ENCODE measurements at regions not wholly inside any gene's neighbourhood (a gene's known extent, or its start where the extent isn't known, plus 50 kb on each side); places are given as distances from the start of the nearest gene placed in this dataset.
A peak's percentile ranks its signal among the peaks of the same experiment; 100 is the strongest.
"Not testable (repeated sequence)": the region's sequence is repeated elsewhere in the genome, so short reads cannot be mapped to it uniquely, and the experiment has no call there.

DNA sequence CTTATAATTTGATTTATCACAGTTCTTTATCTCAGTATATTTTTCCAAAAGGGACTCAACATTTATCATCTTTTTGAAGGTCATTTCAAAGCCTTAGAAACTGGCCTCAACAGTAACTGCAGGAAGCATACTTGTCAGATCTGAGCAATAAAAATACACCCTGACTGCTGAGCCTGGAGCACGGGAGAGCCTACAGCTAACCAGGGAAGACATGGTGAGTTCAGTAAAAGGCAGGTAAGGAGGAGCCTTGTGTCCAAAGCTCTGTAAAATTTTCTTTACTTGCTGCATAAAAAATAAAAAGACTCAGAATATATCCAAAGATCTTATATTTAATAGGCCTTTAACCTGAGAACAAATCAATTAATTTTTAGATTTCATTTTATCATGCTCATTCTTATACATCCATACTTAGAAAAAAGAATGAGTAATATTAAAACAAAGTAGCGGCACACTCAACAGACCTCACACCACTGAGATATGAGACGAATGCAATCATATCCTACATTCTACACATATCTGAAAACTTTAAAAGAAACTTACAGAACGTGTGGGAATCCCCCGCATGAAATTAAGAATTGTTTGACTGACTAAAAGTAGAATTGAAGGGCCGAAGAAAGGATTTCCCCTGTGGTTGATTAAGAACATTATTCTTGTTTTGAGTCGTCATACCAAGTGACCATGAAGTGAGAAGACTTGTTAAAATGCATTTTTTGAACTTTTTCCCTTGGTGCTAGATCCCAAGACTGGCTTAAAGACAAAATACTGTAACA lies 296.4 kb upstream of the MKLN1 start:
- DNase-seq (peak; percentile 62), ATAC-seq (replicated peaks) (peak; percentile 85 to 90)
- Mint-ChIP-seq H3K27ac (peak overlapping the region; percentile 95), H3K27me3 (no peaks in the 10 kb centered on the region), H3K36me3 (peaks cover 15 to 36% of the 10 kb centered on the region in 2 donors), H3K4me3 (peak overlapping the region; percentile 58 to 75), H3K9me3 (peaks cover 2 to 4% of the 10 kb centered on the region in 2 donors), H3K4me1 (peaks cover 52 to 90% of the 10 kb centered on the region in 2 donors)

- Mint-ChIP-seq H3K36me3 (peaks cover 15 to 40% of the 10 kb centered on the region in 2 donors), H3K9me3 (peaks cover 2 to 4% of the 10 kb centered on the region in 2 donors), H3K27ac (peak overlapping the region; percentile 95), H3K27me3 (no peaks in the 10 kb centered on the region), H3K4me3 (peak overlapping the region; percentile 53 to 68), H3K4me1 (peaks cover 49 to 89% of the 10 kb centered on the region in 2 donors)
- ATAC-seq (replicated peaks): peak in 1 of 2 donors; percentile 30
- DNase-seq: no peak
Measured at GRCh38 chr7:131032786-131033185, 294.9 kb upstream of the MKLN1 start.

- Mint-ChIP-seq H3K4me1 (peaks cover 48 to 89% of the 10 kb centered on the region in 2 donors), H3K4me3 (peak overlapping the region in 1 of 2 donors; percentile 14), H3K27me3 (no peaks in the 10 kb centered on the region), H3K27ac (peak overlapping the region; percentile 91), H3K36me3 (peaks cover 15 to 37% of the 10 kb centered on the region in 2 donors), H3K9me3 (peaks cover 2 to 4% of the 10 kb centered on the region in 2 donors)
- no peak for ATAC-seq (replicated peaks)
- no peak for DNase-seq
Measured at GRCh38 chr7:131034166-131034881, 293.4 kb upstream of the MKLN1 start.

GRCh38 chr7:131035088-131035770 lies 292.4 kb upstream of the MKLN1 start:
- ATAC-seq (replicated peaks) (no peak), DNase-seq (no peak)
- peaks cover 49 to 89% of the 10 kb centered on the region in 2 donors for H3K4me1 Mint-ChIP-seq
- peak overlapping the region; percentile 90 for H3K27ac Mint-ChIP-seq
- no peaks in the 10 kb centered on the region for H3K27me3 Mint-ChIP-seq
- peaks cover 2 to 4% of the 10 kb centered on the region in 2 donors for H3K9me3 Mint-ChIP-seq
- H3K4me3 Mint-ChIP-seq: peak overlapping the region; percentile 73
- H3K36me3 Mint-ChIP-seq: peaks cover 15 to 33% of the 10 kb centered on the region in 2 donors

DNA sequence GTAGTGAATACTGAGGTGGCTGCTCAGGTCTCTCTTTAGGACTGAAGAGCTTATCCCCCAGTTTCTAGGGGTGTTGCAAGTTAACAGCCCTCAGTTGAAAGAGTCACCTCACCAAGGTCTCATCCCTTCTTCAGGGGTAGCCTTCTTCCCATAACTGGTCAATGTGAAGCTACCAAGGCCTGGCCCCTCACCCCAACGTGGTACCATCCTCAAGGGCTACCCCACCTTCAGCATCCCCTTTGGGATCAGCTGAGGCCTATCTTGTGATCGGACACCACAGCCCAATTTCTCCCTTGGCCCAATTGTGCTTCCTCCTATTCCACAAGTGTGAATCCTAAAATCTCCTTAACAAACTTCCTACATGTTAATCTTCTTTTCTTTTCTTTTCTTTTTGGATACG lies 289.5 kb upstream of the MKLN1 start:
- no peak for ATAC-seq (replicated peaks)

GRCh38 chr7:131039355-131039762 lies 288.3 kb upstream of the MKLN1 start:
- Mint-ChIP-seq H3K9me3 (peaks cover 2 to 4% of the 10 kb centered on the region in 2 donors), H3K27me3 (no peaks in the 10 kb centered on the region), H3K27ac (peak overlapping the region; percentile 86), H3K4me1 (peaks cover 36 to 70% of the 10 kb centered on the region in 2 donors), H3K36me3 (peaks cover 16 to 33% of the 10 kb centered on the region in 2 donors), H3K4me3 (peak overlapping the region in 1 of 2 donors; percentile 14)
- DNase-seq: no peak
- peak; percentile 65 to 74 for ATAC-seq (replicated peaks)

More for the DNA sequence above, 289.5 kb upstream of the MKLN1 start:
- H3K4me1 Mint-ChIP-seq: peaks cover 44 to 80% of the 10 kb centered on the region in 2 donors
- peaks cover 18 to 38% of the 10 kb centered on the region in 2 donors for H3K36me3 Mint-ChIP-seq
- peaks cover 2 to 4% of the 10 kb centered on the region in 2 donors for H3K9me3 Mint-ChIP-seq
- H3K4me3 Mint-ChIP-seq: no peak overlapping the region
- H3K27ac Mint-ChIP-seq: peak overlapping the region; percentile 86
- no peaks in the 10 kb centered on the region for H3K27me3 Mint-ChIP-seq
- DNase-seq: no peak

DNA sequence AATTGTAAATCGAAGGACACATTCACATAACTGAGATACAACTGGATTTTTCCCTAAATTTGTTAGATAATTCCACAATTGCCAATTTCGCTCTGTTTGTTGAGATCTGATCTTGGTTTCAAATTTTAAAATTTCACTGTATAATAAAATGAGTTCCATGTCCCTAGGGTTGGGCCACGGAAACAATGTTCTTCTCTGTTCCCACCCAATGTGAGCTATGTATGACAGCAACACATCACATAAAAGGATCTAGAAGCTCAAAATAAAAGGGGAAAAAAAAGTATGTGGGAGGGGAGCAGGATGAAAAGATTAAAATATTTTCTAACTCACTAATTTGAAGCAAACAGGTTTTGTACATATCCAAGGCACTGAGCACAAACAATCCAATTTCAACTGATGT lies 287.8 kb upstream of the MKLN1 start:
- H3K27ac Mint-ChIP-seq: peak overlapping the region; percentile 86
- no peak for DNase-seq
- H3K27me3 Mint-ChIP-seq: no peaks in the 10 kb centered on the region
- peaks cover 35 to 70% of the 10 kb centered on the region in 2 donors for H3K4me1 Mint-ChIP-seq
- H3K36me3 Mint-ChIP-seq: peaks cover 18 to 35% of the 10 kb centered on the region in 2 donors
- H3K4me3 Mint-ChIP-seq: peak overlapping the region; percentile 41 to 52
- peaks cover 2 to 4% of the 10 kb centered on the region in 2 donors for H3K9me3 Mint-ChIP-seq
- no peak for ATAC-seq (replicated peaks)

DNA sequence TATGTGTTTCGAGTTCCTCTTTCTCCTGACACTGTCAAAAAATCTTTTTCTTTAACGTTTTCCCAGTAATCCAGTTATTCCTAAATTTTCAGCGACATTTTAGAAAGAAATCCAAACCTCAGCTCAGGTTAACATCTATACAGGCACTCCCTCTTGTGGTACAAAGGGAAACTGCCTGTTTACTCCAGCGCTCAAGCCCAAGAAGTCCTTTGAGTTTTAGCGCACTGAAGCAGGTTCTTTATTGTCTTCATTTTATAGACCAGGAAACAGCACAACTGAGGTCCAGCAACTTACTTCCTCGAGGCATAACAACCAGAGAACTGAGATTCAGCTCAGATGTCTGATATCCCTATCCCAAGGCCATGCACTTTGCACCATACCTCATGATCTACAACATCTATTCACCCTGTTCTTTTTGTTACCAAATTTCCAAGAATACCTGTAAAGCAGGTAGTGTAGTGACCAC lies 287.2 kb upstream of the MKLN1 start:
- Mint-ChIP-seq H3K4me1 (peaks cover 34 to 70% of the 10 kb centered on the region in 2 donors), H3K4me3 (peak overlapping the region; percentile 41 to 60), H3K27ac (peak overlapping the region; percentile 52), H3K27me3 (no peaks in the 10 kb centered on the region), H3K9me3 (peaks cover 0 to 3% of the 10 kb centered on the region in 2 donors), H3K36me3 (peaks cover 19 to 35% of the 10 kb centered on the region in 2 donors)
- ATAC-seq (replicated peaks): peak; percentile 65 to 78
- no peak for DNase-seq

- peaks cover 34 to 71% of the 10 kb centered on the region in 2 donors for H3K4me1 Mint-ChIP-seq
- H3K4me3 Mint-ChIP-seq; H3K27me3 Mint-ChIP-seq; ATAC-seq (replicated peaks); H3K9me3 Mint-ChIP-seq; DNase-seq; H3K27ac Mint-ChIP-seq: not testable (repeated sequence)
- peaks cover 24 to 40% of the 10 kb centered on the region in 2 donors for H3K36me3 Mint-ChIP-seq
Measured at GRCh38 chr7:131041012-131041695, 286.5 kb upstream of the MKLN1 start.

- no peak for ATAC-seq (replicated peaks)
- H3K27me3 Mint-ChIP-seq: no peaks in the 10 kb centered on the region
- H3K27ac Mint-ChIP-seq: peak overlapping the region; percentile 82
- H3K4me3 Mint-ChIP-seq: no peak overlapping the region
- peaks cover 3 to 7% of the 10 kb centered on the region in 2 donors for H3K9me3 Mint-ChIP-seq
- DNase-seq: no peak
- peaks cover 34 to 49% of the 10 kb centered on the region in 2 donors for H3K36me3 Mint-ChIP-seq
- H3K4me1 Mint-ChIP-seq: peaks cover 38 to 70% of the 10 kb centered on the region in 2 donors
Measured at GRCh38 chr7:131042269-131043160, 285.2 kb upstream of the MKLN1 start.

GRCh38 chr7:131045526-131045925 lies 282.1 kb upstream of the MKLN1 start:
- Mint-ChIP-seq H3K36me3 (peaks cover 46 to 58% of the 10 kb centered on the region in 2 donors), H3K27me3 (no peaks in the 10 kb centered on the region), H3K9me3 (peaks cover 3 to 7% of the 10 kb centered on the region in 2 donors), H3K4me1 (peaks cover 38 to 69% of the 10 kb centered on the region in 2 donors), H3K27ac (peak overlapping the region; percentile 69), H3K4me3 (no peak overlapping the region)
- DNase-seq (no peak), ATAC-seq (replicated peaks) (no peak)

GRCh38 chr7:131046246-131046645 lies 281.4 kb upstream of the MKLN1 start:
- Mint-ChIP-seq H3K36me3 (peaks cover 46 to 60% of the 10 kb centered on the region in 2 donors), H3K4me3 (no peak overlapping the region), H3K9me3 (peaks cover 3 to 7% of the 10 kb centered on the region in 2 donors), H3K27me3 (no peaks in the 10 kb centered on the region), H3K4me1 (peaks cover 36 to 68% of the 10 kb centered on the region in 2 donors), H3K27ac (no peak overlapping the region)
- ATAC-seq (replicated peaks): no peak
- DNase-seq: no peak

Measured in stimulated activated naive B cell treated with anti-CD40 and anti-IgM and Interleukin-4, amounts not matched to agents 10 μg/mL and 1 μg/mL and 100 μg/mL, for 72 hours (primary cell).